ENCODE measurements at regions not wholly inside any gene's neighbourhood (a gene's known extent, or its start where the extent isn't known, plus 50 kb on each side); places are given as distances from the start of the nearest gene placed in this dataset.

DNA sequence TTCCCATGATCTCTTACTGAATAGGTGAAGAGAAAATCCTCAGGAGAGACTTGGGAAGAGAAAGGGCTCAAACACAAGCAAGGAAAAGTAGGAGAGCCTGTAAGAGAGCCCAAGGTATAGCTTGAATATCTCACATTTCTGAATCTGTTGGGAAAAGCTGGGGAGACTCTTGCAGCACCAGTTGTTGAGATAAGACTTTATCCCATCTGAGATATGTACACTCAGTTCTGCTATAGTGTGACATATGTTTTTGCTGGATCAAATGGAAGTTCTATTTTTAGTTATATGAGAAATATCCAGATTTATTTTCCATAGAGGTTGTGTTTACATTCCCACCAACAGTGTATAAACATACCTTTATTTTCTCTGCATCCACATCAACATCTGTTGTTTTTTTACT is 246.1 kb downstream of the NDFIP2 start:
- ATAC-seq: no peak
- no peak overlapping the region for H3K27ac Mint-ChIP-seq
- DNase-seq: no peak

DNA sequence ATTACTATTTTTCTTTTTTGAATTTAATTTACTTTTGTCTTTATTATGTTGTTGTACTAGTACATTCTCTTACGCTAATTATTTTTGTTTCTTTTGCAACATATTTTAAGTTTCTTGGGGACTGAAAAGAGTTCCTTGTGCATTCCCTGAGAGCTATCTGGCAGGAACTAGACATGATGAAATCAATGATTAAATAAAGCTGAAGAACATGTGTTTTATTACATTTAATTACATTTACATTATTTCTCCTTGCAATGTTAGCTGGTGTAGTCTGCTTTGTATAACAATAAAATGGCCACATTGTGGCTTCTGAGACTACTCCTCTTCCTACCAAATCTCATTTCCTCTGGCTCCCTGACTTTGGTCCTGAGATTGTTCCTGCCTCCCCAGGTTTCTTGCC is 244.9 kb downstream of the NDFIP2 start:
- Mint-ChIP-seq H3K4me3 (no peak overlapping the region), H3K9me3 (no peaks in the 10 kb centered on the region), H3K4me1 (no peaks in the 10 kb centered on the region), H3K27ac (no peak overlapping the region), H3K27me3 (no peaks in the 10 kb centered on the region)
- DNase-seq (no peak), ATAC-seq (no peak)

More for the DNA sequence above, 246.1 kb downstream of the NDFIP2 start:
- Mint-ChIP-seq H3K9me3 (peaks cover 0 to 7% of the 10 kb centered on the region in 2 donors), H3K27me3 (no peaks in the 10 kb centered on the region), H3K4me3 (no peak overlapping the region), H3K4me1 (no peaks in the 10 kb centered on the region)

DNA sequence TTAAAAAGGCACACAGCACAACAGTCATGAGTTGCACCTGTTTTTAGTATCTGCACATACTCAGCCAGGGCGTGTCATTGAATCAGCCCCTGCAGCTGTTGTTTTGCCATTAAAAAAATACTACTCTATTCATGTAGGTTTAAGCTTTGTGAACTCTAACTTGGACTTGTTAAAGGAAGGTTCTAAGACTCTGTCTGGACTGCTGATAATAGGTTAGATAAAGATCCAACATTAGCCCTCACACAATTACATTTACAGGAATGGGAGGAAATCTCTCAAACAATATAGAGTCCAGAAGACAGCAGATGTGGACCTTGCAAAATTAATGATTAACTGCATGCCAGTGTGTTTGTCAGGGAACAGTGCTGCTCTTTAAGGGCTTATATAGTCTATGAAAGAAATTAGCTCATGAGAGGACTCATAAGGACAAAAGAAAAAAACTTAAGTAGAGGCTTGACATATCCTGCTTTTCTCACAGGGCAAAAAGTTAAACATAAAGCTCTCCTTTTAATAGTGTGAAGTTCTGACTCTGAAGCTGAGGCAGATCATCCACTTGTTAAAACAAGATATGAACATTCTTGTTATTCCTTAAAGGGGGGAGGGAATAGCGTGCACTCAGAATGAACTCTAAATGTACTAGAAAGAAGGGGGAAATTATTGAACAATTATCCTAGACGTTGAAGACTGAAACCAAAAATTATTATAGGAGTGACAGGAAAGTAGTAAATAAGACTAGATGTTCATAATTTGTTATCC is 243.6 kb downstream of the NDFIP2 start:
- H3K27ac Mint-ChIP-seq: no peak overlapping the region
- no peaks in the 10 kb centered on the region for H3K4me1 Mint-ChIP-seq
- no peaks in the 10 kb centered on the region for H3K9me3 Mint-ChIP-seq
- H3K27me3 Mint-ChIP-seq: no peaks in the 10 kb centered on the region
- ATAC-seq (no peak), DNase-seq (no peak)
- no peak overlapping the region for H3K4me3 Mint-ChIP-seq

DNA sequence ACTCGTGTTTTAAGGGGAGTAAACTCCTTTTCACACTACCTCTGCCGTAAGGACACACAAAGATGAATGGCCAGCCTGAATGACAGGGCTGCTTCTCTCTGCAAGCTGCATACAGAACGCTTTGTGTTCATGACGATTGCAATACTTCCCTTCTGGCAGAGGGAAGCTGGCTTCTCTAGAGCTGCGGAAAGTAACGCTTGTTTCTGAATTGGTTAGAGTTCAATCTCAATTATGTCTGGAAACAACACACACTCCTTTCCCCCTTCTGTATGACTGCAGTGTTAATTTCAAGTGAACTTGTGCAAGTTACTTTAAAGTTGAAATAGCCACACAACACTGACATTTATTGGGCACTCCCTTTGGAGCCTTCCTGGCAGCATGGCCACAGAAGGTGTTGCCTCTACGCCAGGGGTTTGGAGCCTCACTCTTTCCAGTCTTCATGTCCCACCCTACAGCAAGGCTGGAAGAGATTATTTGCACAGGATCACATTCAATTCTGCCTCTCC is 242.6 kb downstream of the NDFIP2 start:
- H3K4me1 Mint-ChIP-seq: no peaks in the 10 kb centered on the region
- no peaks in the 10 kb centered on the region for H3K27me3 Mint-ChIP-seq
- no peak for DNase-seq

DNA sequence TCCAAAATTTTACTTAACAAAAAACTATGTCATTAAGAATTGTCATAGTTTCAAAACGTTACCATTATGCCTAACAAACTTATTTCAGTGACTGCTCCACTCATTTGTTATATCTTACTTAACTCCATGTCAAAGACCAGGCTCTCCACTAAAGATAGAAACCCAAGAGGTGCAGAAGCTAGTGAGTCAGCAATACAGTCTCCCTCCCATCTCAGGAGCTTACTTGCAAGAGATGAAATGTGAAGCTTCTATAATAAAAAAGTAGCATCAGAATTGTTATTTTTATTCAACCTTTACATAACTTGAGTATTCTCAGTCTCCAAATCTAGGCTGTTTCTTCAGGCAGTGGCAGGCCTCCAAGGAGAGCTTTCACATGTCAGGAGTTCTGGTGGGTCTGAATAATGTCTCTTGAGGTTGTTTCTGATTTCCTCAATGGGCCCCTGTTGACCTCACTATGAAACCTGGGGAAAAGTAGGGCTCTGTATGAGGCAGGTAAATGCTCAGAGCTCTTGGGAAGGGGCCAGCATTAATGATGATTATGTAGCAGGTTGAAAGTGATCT is 242.0 kb downstream of the NDFIP2 start:
- peaks cover 0 to 4% of the 10 kb centered on the region in 2 donors for H3K9me3 Mint-ChIP-seq
- H3K27ac Mint-ChIP-seq: no peak overlapping the region
- no peak overlapping the region for H3K4me3 Mint-ChIP-seq
- ATAC-seq (no peak), DNase-seq (no peak)
- H3K4me1 Mint-ChIP-seq: no peaks in the 10 kb centered on the region
- H3K27me3 Mint-ChIP-seq: no peaks in the 10 kb centered on the region

More for the DNA sequence above, 242.6 kb downstream of the NDFIP2 start:
- Mint-ChIP-seq H3K4me3 (no peak overlapping the region), H3K27ac (no peak overlapping the region), H3K9me3 (no peaks in the 10 kb centered on the region)
- no peak for ATAC-seq

DNA sequence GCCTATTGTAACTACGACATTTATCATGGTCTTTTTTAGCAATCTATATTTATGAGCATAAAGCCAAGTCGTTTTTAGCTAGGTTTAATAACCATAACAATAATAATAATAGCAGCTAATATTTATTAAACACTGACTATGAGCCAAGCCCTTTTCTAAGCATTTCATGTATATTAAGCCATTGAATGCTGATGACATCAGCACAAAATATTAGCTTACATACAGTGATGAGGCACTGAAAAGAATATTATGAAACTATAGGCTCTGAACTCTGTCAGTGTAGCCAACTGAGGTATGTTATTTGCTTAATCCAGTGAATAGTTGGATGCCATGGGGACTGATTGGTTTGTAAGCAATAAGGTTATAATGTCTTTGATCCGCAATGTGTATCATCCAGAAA is 235.2 kb downstream of the NDFIP2 start:
- peaks cover 8% of the 10 kb centered on the region for H3K27me3 Mint-ChIP-seq
- H3K27ac Mint-ChIP-seq: no peak overlapping the region
- no peaks in the 10 kb centered on the region for H3K4me1 Mint-ChIP-seq
- peaks cover 0 to 4% of the 10 kb centered on the region in 2 donors for H3K9me3 Mint-ChIP-seq
- DNase-seq (no peak), ATAC-seq (no peak)
- H3K4me3 Mint-ChIP-seq: no peak overlapping the region

DNA sequence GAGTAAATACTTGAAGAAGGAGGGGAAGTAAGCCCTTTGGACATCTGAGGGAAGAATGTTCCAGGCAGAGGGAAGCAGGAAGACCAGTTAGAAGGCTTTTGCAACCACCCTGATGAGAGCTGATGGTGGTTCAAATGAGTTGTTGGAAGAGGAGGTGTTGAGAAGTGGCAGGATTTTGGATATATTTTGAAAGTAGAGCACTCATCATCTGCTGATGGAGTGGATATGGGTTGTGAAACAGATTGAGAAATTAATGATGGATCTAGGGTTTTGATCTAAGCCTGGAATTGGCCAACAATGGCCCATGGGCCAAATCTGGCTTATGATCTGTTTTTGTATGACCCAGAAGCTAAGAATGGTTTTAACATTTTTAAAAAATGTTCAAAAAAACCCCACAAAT is 230.7 kb downstream of the NDFIP2 start:
- DNase-seq: no peak
- no peak for ATAC-seq
- no peak overlapping the region for H3K27ac Mint-ChIP-seq
- no peaks in the 10 kb centered on the region for H3K4me1 Mint-ChIP-seq
- peaks cover 10% of the 10 kb centered on the region for H3K27me3 Mint-ChIP-seq
- H3K9me3 Mint-ChIP-seq: no peaks in the 10 kb centered on the region
- no peak overlapping the region for H3K4me3 Mint-ChIP-seq

DNA sequence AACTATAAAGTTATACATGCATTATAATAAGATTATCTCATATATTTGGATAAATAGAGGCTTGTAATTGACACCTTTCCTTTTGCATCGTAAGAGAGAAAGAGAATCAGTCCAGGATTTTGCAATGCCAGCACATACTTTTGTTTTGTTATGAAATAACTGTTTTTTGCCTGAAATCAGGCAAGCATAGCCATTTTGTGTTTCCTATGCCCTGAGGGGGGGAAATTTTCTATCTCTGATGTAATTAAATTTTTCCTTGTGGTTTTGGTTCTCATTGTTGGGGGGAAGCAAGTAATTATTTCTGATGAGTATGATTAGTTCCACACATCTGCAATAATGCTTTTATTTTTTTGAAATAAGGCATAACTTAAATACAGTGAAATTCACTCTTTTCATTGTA is 229.4 kb downstream of the NDFIP2 start:
- H3K27ac Mint-ChIP-seq: no peak overlapping the region
- ATAC-seq (no peak), DNase-seq (no peak)
- H3K4me3 Mint-ChIP-seq: no peak overlapping the region
- H3K9me3 Mint-ChIP-seq: no peaks in the 10 kb centered on the region
- peaks cover 10% of the 10 kb centered on the region for H3K27me3 Mint-ChIP-seq
- H3K4me1 Mint-ChIP-seq: no peaks in the 10 kb centered on the region

DNA sequence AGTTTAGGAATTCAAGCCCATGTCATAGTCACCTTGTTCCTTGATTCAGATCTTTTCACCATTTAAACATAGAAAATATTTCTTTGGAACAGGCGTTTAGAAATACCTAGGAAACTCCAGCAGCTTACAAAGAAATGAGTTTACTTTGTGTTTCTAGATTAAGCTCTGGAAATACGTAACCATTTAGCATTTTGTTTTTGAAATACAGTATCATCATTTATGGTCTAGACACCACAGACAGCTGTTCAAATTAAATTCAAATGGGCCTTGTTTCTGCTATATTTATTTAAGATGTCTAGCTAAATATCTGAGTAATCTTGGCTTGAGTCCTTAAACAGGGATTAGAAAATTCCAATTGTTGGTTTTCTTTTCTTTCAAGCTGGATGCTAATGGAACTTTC is 228.5 kb downstream of the NDFIP2 start:
- no peak for DNase-seq
- H3K27me3 Mint-ChIP-seq: peaks cover 10% of the 10 kb centered on the region
- H3K4me1 Mint-ChIP-seq: no peaks in the 10 kb centered on the region

DNA sequence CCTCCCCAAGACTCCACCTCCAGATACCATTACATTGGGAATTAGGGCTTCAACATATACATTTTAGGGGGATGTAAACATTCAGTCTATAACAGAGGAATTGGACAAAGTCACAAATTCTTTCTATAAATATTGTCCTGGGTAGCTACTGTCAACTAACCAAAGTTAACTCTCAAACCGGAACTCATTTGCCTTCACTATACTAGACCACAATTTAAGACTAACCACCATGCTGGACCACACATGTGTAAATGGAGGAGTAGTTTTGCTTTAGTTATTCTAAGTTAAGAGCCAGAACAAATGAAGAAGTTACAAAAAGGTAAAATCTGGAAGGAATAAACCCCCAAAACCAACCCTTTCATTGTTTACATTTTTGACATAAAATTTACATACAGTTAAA is 222.8 kb downstream of the NDFIP2 start:
- no peak for DNase-seq
- Mint-ChIP-seq H3K27ac (no peak overlapping the region), H3K4me1 (no peaks in the 10 kb centered on the region), H3K9me3 (no peaks in the 10 kb centered on the region), H3K4me3 (no peak overlapping the region), H3K27me3 (no peaks in the 10 kb centered on the region)
- ATAC-seq: no peak

More for the DNA sequence above, 228.5 kb downstream of the NDFIP2 start:
- Mint-ChIP-seq H3K4me3 (no peak overlapping the region), H3K27ac (no peak overlapping the region), H3K9me3 (no peaks in the 10 kb centered on the region)
- ATAC-seq: no peak

DNA sequence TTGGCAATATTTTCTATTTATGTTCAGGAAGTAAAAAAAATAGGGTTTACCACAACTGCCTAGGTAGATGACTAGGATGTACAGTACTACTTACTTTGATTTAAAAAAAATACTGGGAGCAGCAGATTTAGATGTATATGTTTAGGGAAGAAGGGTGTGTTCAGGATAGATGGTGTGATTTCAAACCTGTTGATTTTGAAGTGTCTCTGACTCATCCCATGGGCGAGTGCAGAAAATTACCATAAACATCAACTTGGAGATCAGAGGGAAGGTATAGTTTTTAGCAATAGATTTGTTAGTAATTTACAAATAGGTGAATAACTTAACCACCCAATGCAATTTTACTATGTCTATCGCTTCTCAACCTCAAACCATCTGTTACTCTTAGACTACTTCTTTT is 214.8 kb downstream of the NDFIP2 start:
- Mint-ChIP-seq H3K9me3 (no peaks in the 10 kb centered on the region), H3K27ac (no peak overlapping the region), H3K27me3 (no peaks in the 10 kb centered on the region), H3K4me1 (no peaks in the 10 kb centered on the region), H3K4me3 (no peak overlapping the region)
- no peak for ATAC-seq
- DNase-seq: no peak

DNA sequence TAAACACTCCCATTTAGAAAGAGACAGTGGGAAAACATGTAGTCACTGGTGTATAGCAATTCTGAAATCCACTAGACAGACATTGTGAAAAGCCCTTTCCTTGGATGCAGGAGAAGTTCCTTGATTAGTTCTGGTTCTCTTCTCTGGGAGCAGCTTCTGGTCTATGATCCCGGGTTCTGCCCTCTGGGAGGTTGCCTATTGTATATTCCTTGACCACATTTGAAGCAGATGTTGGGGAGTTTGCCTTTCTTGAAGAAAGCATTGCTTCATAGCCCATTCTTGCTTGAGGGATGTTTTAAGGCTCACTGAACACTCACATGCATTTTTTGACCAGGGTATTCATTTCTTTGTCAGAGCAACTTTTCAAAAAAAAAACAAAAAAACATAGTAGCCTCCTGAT is 211.9 kb downstream of the NDFIP2 start:
- ATAC-seq: no peak
- Mint-ChIP-seq H3K27me3 (no peaks in the 10 kb centered on the region), H3K27ac (no peak overlapping the region), H3K4me3 (no peak overlapping the region), H3K4me1 (no peaks in the 10 kb centered on the region), H3K9me3 (no peaks in the 10 kb centered on the region)
- no peak for DNase-seq

DNA sequence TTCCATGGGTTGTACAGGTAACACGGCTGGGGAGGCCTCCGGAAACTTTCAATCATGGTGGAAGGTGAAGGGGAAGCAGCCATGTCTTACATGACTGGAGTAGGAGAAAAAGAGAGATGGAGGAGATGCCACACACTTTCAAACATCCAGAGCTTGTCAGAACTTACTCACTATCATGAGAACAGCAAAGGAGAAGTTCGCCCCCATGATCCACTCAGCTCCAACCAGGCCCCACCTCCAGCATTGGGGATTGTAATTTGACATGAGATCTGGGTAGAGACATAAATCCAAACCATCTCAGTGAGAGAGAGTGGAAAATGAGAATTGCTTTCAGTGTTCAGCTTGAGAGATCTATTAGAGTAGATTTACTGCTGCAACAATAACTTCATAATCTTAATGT is 210.9 kb downstream of the NDFIP2 start:
- Mint-ChIP-seq H3K27me3 (no peaks in the 10 kb centered on the region), H3K9me3 (no peaks in the 10 kb centered on the region), H3K4me3 (no peak overlapping the region), H3K4me1 (no peaks in the 10 kb centered on the region), H3K27ac (no peak overlapping the region)
- ATAC-seq (no peak), DNase-seq (no peak)

DNA sequence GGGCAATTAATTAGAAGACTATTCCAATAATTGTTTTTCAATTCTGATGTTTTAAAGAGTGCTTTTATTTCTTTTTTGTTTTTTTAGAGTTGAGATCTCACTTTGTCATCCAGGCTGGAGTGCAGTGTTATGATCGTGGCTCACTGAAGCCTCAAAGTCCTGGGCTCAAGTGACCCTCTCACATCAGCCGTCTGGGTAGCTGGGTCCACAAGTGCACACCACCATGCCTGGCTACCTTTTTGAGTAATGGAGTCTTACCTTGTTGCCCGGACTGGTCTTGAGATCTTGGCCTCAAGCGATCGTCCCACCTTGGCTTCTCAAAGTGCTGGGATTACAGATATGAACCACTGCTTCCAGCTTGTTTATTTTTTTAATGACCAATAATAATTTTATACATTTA is 207.8 kb downstream of the NDFIP2 start:
- ATAC-seq (no peak), DNase-seq (no peak)
- Mint-ChIP-seq H3K4me3 (no peak overlapping the region), H3K9me3 (no peaks in the 10 kb centered on the region), H3K27ac (no peak overlapping the region), H3K27me3 (no peaks in the 10 kb centered on the region), H3K4me1 (no peaks in the 10 kb centered on the region)

DNA sequence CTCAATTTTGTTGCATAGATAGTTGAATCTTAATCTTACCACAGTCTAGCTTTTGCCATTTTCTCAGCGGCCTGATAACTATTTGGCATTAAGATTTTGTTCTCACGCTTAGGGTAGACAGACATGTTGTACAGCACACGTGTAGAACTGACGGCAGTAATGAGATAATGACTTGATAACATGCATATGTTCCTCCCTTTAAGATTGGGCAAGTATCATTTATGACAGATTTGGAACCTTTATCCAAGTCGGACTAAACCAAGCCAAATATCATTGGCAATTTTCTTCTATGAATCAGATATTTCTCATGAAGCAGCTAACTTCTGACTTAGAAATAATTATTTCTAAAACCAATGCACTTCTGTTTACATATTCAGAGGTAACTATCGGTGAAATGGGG is 205.5 kb downstream of the NDFIP2 start:
- Mint-ChIP-seq H3K4me1 (no peaks in the 10 kb centered on the region), H3K9me3 (peaks cover 0 to 7% of the 10 kb centered on the region in 2 donors), H3K27ac (no peak overlapping the region), H3K4me3 (no peak overlapping the region), H3K27me3 (no peaks in the 10 kb centered on the region)
- ATAC-seq (no peak), DNase-seq (no peak)

DNA sequence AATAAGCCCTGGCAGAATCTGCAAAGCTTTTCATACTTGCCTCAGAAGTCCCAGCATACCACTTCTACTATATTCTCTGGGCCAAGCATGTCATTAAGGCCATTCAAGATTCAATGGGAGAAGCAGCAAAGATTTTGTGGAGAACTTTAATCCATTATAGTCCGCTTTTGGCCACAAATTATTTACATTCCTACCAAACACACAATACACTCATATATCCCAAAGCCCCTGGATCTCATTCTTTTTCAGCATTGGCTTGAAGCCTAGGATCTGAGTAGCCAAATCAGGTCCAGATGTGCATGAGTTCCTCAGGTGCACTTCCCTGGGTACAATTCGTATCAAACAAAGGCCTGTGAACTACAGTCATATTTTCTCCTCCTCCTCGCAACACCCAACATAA is 203.4 kb downstream of the NDFIP2 start:
- ATAC-seq: no peak
- no peaks in the 10 kb centered on the region for H3K4me1 Mint-ChIP-seq

DNA sequence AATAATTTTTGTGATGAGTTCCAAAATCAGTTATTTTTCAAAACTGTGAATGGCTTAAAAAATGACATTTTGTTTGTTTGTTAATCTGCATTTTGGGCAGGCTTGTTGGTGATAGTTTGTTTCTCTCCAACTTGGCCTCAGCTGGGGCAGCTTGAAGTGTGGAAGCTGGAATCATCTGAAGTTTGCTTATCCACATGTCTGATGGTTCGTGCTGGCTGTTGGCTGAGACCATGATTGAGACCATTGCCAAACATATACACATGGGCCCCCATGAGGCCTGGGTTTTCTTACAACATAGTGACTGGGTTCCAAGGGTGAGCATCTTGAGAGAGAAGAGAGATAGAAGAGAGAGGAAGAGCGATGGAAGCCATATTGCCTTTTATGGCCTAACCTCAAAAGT is 201.2 kb downstream of the NDFIP2 start:
- peaks cover 0 to 7% of the 10 kb centered on the region in 2 donors for H3K9me3 Mint-ChIP-seq
- ATAC-seq (no peak), DNase-seq (no peak)
- H3K4me3 Mint-ChIP-seq: no peak overlapping the region
- H3K27me3 Mint-ChIP-seq: no peaks in the 10 kb centered on the region
- H3K27ac Mint-ChIP-seq: no peak overlapping the region
- no peaks in the 10 kb centered on the region for H3K4me1 Mint-ChIP-seq

More for the DNA sequence above, 203.4 kb downstream of the NDFIP2 start:
- Mint-ChIP-seq H3K27ac (no peak overlapping the region), H3K27me3 (no peaks in the 10 kb centered on the region), H3K4me3 (no peak overlapping the region), H3K9me3 (peaks cover 0 to 7% of the 10 kb centered on the region in 2 donors)
- no peak for DNase-seq

Data from stimulated activated naive CD8-positive, alpha-beta T cell treated with anti-CD3 and anti-CD28 coated beads, Interleukin-15, amount 100 ng/mL, for 72 hours (primary cell).